ENCODE measurements at regions not wholly inside any gene's neighbourhood (a gene's known extent, or its start where the extent isn't known, plus 50 kb on each side); places are given as distances from the start of the nearest gene placed in this dataset.

GRCh38 chr16:76882105-76882504 lies 308.9 kb upstream of the MON1B start:
- Histone ChIP-seq H3K9me3 (ENCODE audit: low read depth, low read length, poor library complexity, severe bottlenecking) (no peaks in the 10 kb centered on the region), H3K4me1 (ENCODE audit: insufficient read depth, low read length, poor library complexity, severe bottlenecking) (no peaks in the 10 kb centered on the region), H3K27me3 (replicated peaks; ENCODE audit: insufficient read depth, low read depth, low read length, poor library complexity) (peaks cover 8% of the 10 kb centered on the region), H3K27ac (ENCODE audit: low read depth, low read length, poor library complexity, severe bottlenecking) (no peak overlapping the region), H3K36me3 (ENCODE audit: insufficient read depth, low read length, poor library complexity, severe bottlenecking) (no peaks in the 10 kb centered on the region), H3K4me3 (ENCODE audit: low read depth, low read length, poor library complexity, severe bottlenecking) (no peak overlapping the region)
- TF ChIP-seq EZH2 (IDR thresholded peaks at IDR 0.05; ENCODE audit: borderline replicate concordance, low read depth, low read length, poor library complexity, severe bottlenecking), result no peak
- TF ChIP-seq, protein P1, sequence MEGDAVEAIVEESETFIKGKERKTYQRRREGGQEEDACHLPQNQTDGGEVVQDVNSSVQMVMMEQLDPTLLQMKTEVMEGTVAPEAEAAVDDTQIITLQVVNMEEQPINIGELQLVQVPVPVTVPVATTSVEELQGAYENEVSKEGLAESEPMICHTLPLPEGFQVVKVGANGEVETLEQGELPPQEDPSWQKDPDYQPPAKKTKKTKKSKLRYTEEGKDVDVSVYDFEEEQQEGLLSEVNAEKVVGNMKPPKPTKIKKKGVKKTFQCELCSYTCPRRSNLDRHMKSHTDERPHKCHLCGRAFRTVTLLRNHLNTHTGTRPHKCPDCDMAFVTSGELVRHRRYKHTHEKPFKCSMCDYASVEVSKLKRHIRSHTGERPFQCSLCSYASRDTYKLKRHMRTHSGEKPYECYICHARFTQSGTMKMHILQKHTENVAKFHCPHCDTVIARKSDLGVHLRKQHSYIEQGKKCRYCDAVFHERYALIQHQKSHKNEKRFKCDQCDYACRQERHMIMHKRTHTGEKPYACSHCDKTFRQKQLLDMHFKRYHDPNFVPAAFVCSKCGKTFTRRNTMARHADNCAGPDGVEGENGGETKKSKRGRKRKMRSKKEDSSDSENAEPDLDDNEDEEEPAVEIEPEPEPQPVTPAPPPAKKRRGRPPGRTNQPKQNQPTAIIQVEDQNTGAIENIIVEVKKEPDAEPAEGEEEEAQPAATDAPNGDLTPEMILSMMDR (conservative IDR thresholded peaks at IDR 0.05; ENCODE audit: low read depth, low read length), result no peak
- ChIA-PET CTCF (no interaction called here), POLR2A (ENCODE audit: low non-redundant PET) (no interaction called here)
- no TSS peak for BruUV-seq (replicated peaks)
- intact Hi-C loops (cut with micrococcal nuclease; ENCODE audit: unreplicated experiment), result no loop called here
- no peak for DNase-seq (ENCODE audit: low spot score)

DNA sequence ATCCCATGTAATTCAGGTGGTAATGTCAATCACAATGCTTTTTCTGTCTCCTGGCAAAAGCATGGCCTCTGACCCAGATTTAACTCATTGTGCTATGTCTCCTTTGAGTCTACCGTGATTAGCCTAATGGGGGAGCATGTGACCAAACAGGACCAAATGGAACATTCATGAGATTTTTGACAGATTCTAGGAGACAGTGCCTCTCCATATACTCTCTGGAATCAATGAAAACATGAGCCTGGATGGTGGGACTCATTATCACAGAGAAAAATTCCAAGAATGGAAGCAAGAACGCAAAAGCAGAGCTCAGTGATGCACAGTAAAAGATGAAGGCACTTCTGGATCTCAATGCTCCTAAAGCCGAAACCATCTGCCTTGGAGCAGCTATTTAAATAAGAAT lies 307.9 kb upstream of the MON1B start:
- Histone ChIP-seq H3K4me3 (ENCODE audit: low read depth, low read length, poor library complexity, severe bottlenecking) (no peak overlapping the region), H3K27me3 (replicated peaks; ENCODE audit: insufficient read depth, low read depth, low read length, poor library complexity) (peaks cover 8% of the 10 kb centered on the region), H3K27ac (ENCODE audit: low read depth, low read length, poor library complexity, severe bottlenecking) (no peak overlapping the region), H3K36me3 (ENCODE audit: insufficient read depth, low read length, poor library complexity, severe bottlenecking) (no peaks in the 10 kb centered on the region), H3K9me3 (ENCODE audit: low read depth, low read length, poor library complexity, severe bottlenecking) (no peaks in the 10 kb centered on the region), H3K4me1 (ENCODE audit: insufficient read depth, low read length, poor library complexity, severe bottlenecking) (no peaks in the 10 kb centered on the region)
- no peak for TF ChIP-seq EZH2 (IDR thresholded peaks at IDR 0.05; ENCODE audit: borderline replicate concordance, low read depth, low read length, poor library complexity, severe bottlenecking)
- TF ChIP-seq, protein P1 (conservative IDR thresholded peaks at IDR 0.05; ENCODE audit: low read depth, low read length), result no peak
- BruUV-seq (replicated peaks), result no TSS peak
- DNase-seq (ENCODE audit: low spot score), result no peak
- intact Hi-C loops (cut with micrococcal nuclease; ENCODE audit: unreplicated experiment), result no loop called here
- ChIA-PET POLR2A (ENCODE audit: low non-redundant PET) (no interaction called here), CTCF (no interaction called here)

DNA sequence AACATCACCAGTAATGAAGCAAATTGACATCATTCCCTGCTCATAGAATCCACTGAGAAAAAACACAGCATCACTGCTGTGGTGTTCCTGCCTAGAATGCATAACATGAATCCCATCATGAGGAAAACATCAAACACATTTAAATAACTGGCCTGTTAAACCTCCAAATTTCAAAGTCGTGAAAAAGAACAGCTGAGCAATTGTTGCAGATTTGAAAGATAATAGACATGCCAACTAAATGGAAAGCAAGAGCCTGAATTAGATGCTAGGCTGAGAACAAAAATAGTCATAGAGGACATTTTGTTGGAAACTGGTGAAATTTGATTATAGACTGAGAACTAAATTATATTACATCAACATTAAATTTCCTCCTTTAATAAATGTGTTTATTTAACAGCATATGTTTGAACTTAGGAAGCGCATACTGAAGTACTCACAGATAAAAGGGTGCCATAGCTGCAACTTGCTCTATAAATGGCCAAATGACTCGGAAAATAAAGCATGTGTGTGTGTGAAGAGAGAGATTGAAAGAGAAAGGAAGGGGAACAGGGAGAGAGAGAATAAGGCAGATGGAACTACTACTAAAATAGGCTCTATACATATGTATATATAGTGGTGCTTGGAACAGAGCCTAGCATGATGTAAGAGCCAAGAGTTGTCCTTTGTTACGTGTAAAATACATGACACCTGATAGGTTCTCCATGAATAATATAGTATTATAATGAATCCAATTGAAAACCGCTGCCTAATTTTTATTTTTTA lies 305.0 kb upstream of the MON1B start:
- no peaks in the 10 kb centered on the region for H3K9me3 ChIP-seq (ENCODE audit: low read depth, low read length, poor library complexity, severe bottlenecking)
- DNase-seq (ENCODE audit: low spot score), result no peak
- ChIA-PET POLR2A (ENCODE audit: low non-redundant PET) (no interaction called here), CTCF (no interaction called here)
- no peak overlapping the region for H3K4me3 ChIP-seq (ENCODE audit: low read depth, low read length, poor library complexity, severe bottlenecking)
- H3K36me3 ChIP-seq (ENCODE audit: insufficient read depth, low read length, poor library complexity, severe bottlenecking), result no peaks in the 10 kb centered on the region
- H3K4me1 ChIP-seq (ENCODE audit: insufficient read depth, low read length, poor library complexity, severe bottlenecking), result no peaks in the 10 kb centered on the region
- TF ChIP-seq, protein P1 (conservative IDR thresholded peaks at IDR 0.05; ENCODE audit: low read depth, low read length), result no peak
- no peak for TF ChIP-seq EZH2 (IDR thresholded peaks at IDR 0.05; ENCODE audit: borderline replicate concordance, low read depth, low read length, poor library complexity, severe bottlenecking)
- no peak overlapping the region for H3K27ac ChIP-seq (ENCODE audit: low read depth, low read length, poor library complexity, severe bottlenecking)
- intact Hi-C loops (cut with micrococcal nuclease; ENCODE audit: unreplicated experiment), result no loop called here
- peaks cover 8% of the 10 kb centered on the region for H3K27me3 ChIP-seq (replicated peaks; ENCODE audit: insufficient read depth, low read depth, low read length, poor library complexity)
- BruUV-seq (replicated peaks), result no TSS peak
